ENCODE measurements at regions not wholly inside any gene's neighbourhood (a gene's known extent, or its start where the extent isn't known, plus 50 kb on each side); places are given as distances from the start of the nearest gene placed in this dataset.
"Not testable (repeated sequence)": the region's sequence is repeated elsewhere in the genome, so short reads cannot be mapped to it uniquely, and the experiment has no call there.

DNA sequence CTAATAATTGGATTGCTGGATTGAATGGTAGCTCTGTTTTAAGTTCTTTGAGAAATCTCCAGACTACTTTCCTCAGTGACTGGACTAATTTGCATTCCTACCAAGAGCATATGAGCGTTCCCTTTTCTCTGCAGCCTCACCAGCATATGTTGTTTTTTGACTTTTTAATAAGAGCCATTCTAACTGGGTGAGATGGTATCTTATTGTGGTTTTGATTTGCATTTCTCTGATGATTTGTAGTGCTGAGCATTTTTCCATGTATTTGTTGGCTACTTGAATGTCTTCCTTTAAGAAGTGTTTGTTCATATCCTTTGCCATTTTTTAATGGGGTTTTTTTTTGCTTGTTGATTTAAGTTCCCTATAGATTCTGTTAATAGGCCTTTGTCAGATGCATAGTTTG is 94.7 kb upstream of the AHI1 start:
- no peak for DNase-seq
- Mint-ChIP-seq H3K27ac (no peak overlapping the region), H3K27me3 (no peaks in the 10 kb centered on the region), H3K9me3 (peaks cover 27% of the 10 kb centered on the region), H3K4me1 (peaks cover 6% of the 10 kb centered on the region), H3K4me3 (no peak overlapping the region), H3K36me3 (peaks cover 38% of the 10 kb centered on the region)

DNA sequence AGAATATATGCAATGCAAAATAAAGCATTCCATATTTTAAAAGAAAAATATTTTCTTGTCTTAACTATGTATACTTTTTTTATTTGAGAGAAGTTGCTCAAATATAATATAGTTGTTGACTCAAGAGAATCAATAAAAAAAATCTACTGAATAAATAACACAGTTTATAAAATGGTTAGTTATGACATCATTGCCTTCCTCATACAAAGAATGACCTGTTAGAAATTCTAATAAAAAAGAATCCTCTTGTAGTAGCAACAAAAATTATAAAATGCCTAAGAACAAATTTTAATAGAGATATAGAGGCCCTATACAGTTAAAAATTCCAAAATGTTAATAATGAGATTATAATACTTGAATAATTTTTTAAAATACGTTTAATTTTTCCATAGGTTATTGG is 96.5 kb upstream of the AHI1 start:
- no peak for DNase-seq
- Mint-ChIP-seq H3K27me3 (no peaks in the 10 kb centered on the region), H3K4me1 (peaks cover 8% of the 10 kb centered on the region), H3K4me3 (no peak overlapping the region), H3K27ac (no peak overlapping the region), H3K36me3 (peaks cover 34% of the 10 kb centered on the region), H3K9me3 (peaks cover 31% of the 10 kb centered on the region)

DNA sequence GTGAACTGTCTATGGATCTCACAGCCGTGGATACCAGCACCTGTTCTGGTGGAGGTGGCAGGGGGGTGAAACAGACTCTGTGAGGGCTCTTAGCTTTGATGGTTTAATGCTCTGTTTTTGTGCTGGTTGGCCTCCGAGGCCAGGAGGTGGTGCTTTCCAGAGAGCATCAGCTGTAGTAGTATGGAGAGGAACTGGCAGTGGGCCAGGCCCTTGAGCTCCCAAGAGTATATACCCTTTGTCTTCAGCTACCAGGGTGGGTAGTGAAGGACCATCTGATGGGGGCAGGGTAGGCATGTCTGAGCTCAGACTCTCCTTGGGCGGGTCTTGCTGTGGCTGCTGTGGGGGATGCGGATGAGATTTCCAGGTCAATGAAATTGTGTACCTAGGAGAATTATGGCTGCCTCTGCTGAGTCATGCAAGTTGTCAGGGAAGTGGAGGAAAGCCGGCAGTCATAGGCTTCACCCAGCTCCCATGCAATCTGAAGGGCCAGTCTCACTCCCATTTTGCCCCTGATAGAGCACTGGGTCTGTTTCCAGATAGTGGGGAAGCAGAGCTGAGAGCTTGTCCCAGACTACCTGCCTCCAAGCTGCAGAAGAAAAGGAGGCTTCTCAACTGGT is 102.7 kb upstream of the AHI1 start:
- H3K27me3 Mint-ChIP-seq, result no peaks in the 10 kb centered on the region
- peaks cover 16% of the 10 kb centered on the region for H3K36me3 Mint-ChIP-seq
- H3K27ac Mint-ChIP-seq, result peak overlapping the region; percentile 6
- peaks cover 8% of the 10 kb centered on the region for H3K4me1 Mint-ChIP-seq
- DNase-seq, result no peak
- peaks cover 34% of the 10 kb centered on the region for H3K9me3 Mint-ChIP-seq
- H3K4me3 Mint-ChIP-seq, result no peak overlapping the region

DNA sequence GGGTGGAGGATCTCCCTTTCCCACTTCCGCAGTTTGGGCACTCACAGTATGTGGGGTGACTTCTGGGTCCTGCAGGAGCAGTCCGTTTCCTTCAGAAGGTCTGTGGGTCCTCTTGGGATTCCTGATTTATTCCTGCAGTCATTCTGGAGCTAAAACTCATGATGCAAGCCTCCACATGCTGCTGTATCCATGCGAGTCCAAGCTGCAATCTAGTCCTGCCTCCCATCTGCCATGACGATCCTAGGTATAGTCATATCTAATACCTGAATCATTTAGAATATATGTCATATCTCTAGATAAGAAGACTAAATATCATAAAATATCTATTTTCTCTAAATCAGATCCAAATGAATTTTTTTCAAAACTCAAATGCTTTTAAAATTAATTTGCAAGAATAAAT is 103.4 kb upstream of the AHI1 start:
- H3K9me3 Mint-ChIP-seq, result peaks cover 34% of the 10 kb centered on the region
- H3K27ac Mint-ChIP-seq, result no peak overlapping the region
- H3K4me1 Mint-ChIP-seq, result peaks cover 16% of the 10 kb centered on the region
- no peak overlapping the region for H3K4me3 Mint-ChIP-seq
- no peak for DNase-seq
- no peaks in the 10 kb centered on the region for H3K27me3 Mint-ChIP-seq
- peaks cover 16% of the 10 kb centered on the region for H3K36me3 Mint-ChIP-seq

DNA sequence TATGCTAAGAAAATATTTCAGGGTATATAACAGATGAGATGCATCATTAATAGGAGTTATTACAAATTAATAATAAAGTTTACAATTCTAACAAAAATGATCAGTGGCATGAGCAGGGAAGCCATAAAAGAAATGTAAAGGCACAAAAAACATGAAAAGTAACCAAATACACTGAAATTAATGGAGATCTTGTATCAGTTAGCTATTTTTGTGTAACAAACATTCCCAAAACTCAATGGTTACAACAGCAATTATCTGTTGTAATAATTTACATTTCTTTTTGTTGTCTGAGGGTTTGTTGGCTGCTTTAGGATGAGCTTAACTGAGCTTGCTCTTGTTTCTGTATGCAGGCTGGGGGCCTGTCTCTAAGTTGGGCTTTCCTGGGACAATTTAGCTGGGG is 104.3 kb upstream of the AHI1 start:
- H3K27ac Mint-ChIP-seq, result no peak overlapping the region
- H3K4me1 Mint-ChIP-seq, result peaks cover 23% of the 10 kb centered on the region
- no peak for DNase-seq
- no peaks in the 10 kb centered on the region for H3K27me3 Mint-ChIP-seq
- no peak overlapping the region for H3K4me3 Mint-ChIP-seq
- H3K36me3 Mint-ChIP-seq, result peaks cover 16% of the 10 kb centered on the region
- H3K9me3 Mint-ChIP-seq, result peaks cover 31% of the 10 kb centered on the region

DNA sequence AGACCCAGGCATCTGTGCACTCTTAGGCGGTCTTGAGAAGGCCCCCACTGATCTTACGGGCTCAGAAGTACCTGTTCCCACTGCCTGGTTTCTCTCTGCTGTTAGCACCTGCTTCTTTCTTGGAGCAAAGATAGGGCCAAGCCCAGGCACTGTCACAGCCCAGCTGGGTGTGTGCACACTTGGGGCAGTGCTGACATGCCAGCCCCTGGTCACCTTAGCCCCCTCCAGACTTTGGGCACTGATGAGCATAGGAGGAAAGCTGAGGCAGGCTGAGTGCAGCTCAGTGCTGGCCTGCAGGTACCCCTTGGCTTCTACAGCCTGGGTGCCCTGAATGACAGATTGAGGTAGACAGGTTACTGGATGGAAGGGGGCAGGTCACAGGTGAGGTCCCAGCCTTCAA is 105.7 kb upstream of the AHI1 start:
- Mint-ChIP-seq H3K4me1 (peaks cover 21% of the 10 kb centered on the region), H3K36me3 (peaks cover 7% of the 10 kb centered on the region), H3K27ac (no peak overlapping the region), H3K9me3 (peaks cover 19% of the 10 kb centered on the region), H3K4me3 (no peak overlapping the region), H3K27me3 (no peaks in the 10 kb centered on the region)
- no peak for DNase-seq

DNA sequence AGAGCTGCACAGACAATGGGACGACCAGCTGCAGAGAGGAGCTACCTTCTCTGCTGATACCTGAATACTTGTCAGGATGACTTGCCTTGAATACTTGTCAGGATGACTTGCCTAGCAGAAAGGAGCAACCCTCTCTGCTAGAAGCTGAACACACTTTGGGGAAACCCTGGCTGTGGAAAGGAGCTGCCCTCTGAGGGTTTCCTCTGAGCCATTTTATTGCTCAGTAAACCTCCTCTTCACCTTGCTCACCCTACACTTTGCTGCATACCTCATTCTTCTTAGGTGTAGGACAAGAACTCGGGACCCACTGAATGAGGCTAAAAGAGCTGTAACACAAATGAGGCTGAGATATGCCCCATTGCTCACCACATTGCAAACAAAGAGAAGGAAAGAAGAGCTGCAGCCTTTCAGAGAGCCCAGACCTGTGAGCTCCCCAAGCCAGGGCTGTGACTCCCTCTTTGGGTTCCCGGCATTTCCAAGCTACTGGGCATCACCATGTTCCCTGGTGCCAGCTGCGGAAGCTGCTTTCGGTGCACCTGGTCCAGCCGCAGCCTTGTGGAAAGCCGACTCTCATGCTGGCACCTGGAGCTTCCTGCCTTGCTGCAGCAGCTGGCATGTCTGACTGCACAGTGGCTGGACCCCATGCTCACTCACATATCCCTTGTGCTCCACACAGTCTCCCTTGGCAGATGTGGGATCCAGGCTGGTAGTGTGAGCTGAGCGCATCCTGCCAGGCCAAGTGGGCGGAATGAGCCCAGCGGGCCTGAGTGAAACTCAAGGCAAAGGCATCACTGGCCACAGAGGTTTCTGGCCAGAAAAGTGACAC is 106.7 kb upstream of the AHI1 start:
- DNase-seq, result no peak
- no peak overlapping the region for H3K4me3 Mint-ChIP-seq
- H3K27me3 Mint-ChIP-seq, result no peaks in the 10 kb centered on the region
- peaks cover 23% of the 10 kb centered on the region for H3K4me1 Mint-ChIP-seq
- H3K9me3 Mint-ChIP-seq, result peaks cover 10% of the 10 kb centered on the region
- H3K27ac Mint-ChIP-seq, result peak overlapping the region; percentile 18
- peaks cover 5% of the 10 kb centered on the region for H3K36me3 Mint-ChIP-seq

DNA sequence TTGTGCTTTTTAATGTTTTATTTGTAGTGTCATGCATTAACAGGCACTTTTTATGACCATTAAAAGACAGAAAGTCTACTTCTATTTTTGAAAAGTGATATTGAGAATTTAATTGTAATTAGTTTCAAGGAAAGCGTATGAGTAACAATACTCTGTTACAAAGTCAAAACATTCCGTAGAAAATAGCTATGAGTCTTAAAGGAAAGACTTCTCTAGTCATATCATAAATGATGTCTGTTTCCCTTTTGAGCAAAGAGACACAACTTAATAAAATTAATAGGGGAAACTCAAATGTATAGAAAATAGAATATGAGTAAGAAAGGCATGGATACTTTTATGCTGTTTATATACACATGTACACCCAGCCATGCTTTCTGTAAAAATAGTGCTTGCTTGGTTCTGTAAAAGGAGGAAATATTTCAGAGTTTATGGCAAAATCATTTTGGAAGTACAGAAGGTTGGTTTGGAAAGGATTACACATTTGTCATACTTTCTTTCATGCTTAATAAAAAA is 107.8 kb upstream of the AHI1 start:
- Mint-ChIP-seq H3K27ac (peak overlapping the region; percentile 52), H3K4me1 (peaks cover 23% of the 10 kb centered on the region), H3K9me3 (no peaks in the 10 kb centered on the region), H3K4me3 (no peak overlapping the region), H3K27me3 (no peaks in the 10 kb centered on the region), H3K36me3 (peaks cover 4% of the 10 kb centered on the region)
- no peak for DNase-seq

DNA sequence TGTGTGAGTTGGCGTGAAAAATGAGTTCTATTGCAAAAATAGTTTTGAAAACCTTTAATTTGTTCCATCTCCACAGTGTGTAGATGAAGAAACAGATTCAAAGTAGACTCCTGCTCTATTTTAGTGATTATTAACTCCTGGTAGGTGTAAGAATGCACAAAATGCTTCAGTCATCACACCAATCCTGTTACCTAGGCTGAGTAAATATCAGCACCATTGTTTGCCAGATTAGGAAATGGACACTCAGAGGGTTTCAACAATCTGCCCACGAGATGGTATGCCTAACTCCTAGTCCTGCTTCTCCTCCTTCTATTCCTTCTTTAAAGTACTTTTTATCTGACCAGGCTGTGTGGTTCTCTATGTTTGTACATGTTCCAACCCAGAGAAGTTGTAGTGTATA is 108.9 kb upstream of the AHI1 start:
- Mint-ChIP-seq H3K27me3 (no peaks in the 10 kb centered on the region), H3K27ac (peak overlapping the region; percentile 52), H3K4me1 (peaks cover 23% of the 10 kb centered on the region), H3K4me3 (no peak overlapping the region), H3K36me3 (no peaks in the 10 kb centered on the region), H3K9me3 (no peaks in the 10 kb centered on the region)
- no peak for DNase-seq

DNA sequence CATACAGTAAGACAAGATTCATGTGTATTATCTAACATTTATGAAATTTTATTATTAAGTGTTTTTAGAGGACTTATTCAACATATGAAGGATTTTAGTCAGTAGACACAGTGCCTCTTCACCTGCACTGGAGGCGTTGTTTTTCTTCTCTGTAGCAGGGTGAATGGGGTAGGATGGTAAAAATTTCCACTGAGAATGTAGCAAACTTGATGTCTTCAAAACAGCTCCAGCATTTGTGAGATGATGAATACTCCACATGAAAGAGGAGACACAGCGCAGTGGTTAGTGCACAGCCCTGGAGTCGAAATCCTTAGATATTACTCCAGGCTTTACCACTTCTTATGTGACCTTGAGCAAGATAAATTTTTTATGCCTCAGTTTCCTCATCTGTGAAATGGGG is 110.5 kb upstream of the AHI1 start:
- Mint-ChIP-seq H3K27me3 (peaks cover 3% of the 10 kb centered on the region), H3K27ac (no peak overlapping the region), H3K4me1 (peaks cover 23% of the 10 kb centered on the region), H3K36me3 (no peaks in the 10 kb centered on the region), H3K4me3 (no peak overlapping the region), H3K9me3 (no peaks in the 10 kb centered on the region)
- no peak for DNase-seq

DNA sequence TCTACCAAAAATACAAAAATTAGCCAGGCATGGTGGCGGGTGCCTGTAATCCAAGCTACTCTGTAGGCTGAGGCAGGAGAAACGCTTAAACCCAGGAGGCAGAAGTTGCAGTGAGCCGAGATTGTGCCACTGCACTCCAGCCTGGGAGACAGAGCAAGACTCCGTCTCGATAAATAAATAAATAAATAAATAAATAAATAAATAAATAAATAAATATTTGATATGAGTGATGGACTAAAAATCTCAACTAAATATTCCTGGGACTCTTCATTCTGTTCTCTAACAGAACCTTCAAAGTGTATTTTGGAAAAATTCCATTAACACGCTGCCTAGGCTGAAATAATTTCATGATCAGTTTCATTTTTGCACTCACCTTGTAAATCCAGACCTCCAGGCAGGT is 112.7 kb upstream of the AHI1 start:
- H3K4me3 Mint-ChIP-seq, H3K9me3 Mint-ChIP-seq, H3K27ac Mint-ChIP-seq, DNase-seq, H3K36me3 Mint-ChIP-seq: not testable (repeated sequence)
- H3K4me1 Mint-ChIP-seq, result peaks cover 19% of the 10 kb centered on the region
- peaks cover 12% of the 10 kb centered on the region for H3K27me3 Mint-ChIP-seq

DNA sequence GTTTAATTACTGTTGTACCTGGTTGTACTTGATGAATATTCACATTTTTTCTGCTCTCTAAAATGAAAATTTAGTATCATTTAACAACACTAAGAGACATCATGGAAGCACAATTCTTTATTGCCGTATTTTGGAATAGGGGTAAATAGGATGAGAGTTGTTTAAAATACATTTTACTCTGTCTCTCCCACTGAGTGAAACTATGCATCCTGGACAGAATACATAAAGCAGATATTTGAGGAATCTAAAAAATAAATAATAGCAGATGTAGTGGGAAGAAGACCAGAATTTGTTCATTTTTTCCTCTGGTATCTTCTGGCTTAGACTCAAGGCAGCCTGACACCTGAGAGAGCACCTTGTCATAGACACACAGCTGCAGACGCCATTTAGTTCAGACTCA is 119.1 kb upstream of the AHI1 start:
- H3K27me3 Mint-ChIP-seq, result peaks cover 16% of the 10 kb centered on the region
- H3K27ac Mint-ChIP-seq, result no peak overlapping the region
- no peaks in the 10 kb centered on the region for H3K9me3 Mint-ChIP-seq
- DNase-seq, result no peak
- peaks cover 6% of the 10 kb centered on the region for H3K4me1 Mint-ChIP-seq
- no peaks in the 10 kb centered on the region for H3K36me3 Mint-ChIP-seq
- H3K4me3 Mint-ChIP-seq, result no peak overlapping the region

DNA sequence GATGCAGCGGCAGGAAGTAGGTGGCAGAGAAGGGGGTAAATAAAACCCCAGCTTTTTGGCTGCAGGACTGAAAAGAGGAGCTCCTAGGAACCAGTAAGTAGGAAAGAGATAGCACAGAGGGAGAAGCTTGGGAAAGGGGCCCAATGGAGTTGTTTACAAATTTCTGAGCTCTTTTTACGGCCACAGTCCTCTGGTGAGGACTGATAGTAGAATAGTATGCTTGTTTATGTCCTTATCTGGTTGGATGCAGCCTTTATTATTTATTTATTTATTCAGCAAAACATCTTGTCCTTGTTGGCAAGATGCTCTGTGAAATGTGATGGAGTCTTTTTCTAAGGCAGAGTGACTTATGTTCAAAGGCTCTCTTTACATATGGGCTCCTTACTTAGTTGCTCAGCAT is 119.7 kb upstream of the AHI1 start:
- DNase-seq, result no peak
- Mint-ChIP-seq H3K4me3 (no peak overlapping the region), H3K36me3 (peaks cover 2% of the 10 kb centered on the region), H3K27me3 (peaks cover 13% of the 10 kb centered on the region), H3K9me3 (peaks cover 2% of the 10 kb centered on the region), H3K4me1 (peaks cover 6% of the 10 kb centered on the region), H3K27ac (no peak overlapping the region)

DNA sequence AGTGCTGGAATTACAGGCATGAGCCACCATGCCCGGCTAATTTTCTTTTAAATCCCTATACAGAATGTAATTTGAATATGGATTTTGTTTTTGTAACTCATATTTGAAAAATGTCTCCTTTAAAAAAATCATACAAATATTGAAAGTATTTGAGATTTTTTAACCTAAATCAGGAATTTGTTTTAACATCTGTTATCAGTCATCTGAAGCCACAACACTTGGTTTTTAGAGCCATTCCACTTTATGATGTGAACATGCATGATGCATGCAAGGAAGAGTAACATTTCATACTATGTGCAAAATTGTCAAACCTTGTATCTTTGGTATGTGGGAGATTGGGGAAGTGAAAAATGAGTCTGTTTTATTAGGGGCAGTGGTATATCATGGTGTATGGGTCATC is 124.5 kb upstream of the AHI1 start:
- H3K36me3 Mint-ChIP-seq, result peaks cover 40% of the 10 kb centered on the region
- H3K4me1 Mint-ChIP-seq, result peaks cover 29% of the 10 kb centered on the region
- DNase-seq, result no peak
- H3K27me3 Mint-ChIP-seq, result peaks cover under 1% of the 10 kb centered on the region
- H3K4me3 Mint-ChIP-seq, result no peak overlapping the region
- peaks cover 24% of the 10 kb centered on the region for H3K9me3 Mint-ChIP-seq
- peak overlapping the region; percentile 1 for H3K27ac Mint-ChIP-seq

DNA sequence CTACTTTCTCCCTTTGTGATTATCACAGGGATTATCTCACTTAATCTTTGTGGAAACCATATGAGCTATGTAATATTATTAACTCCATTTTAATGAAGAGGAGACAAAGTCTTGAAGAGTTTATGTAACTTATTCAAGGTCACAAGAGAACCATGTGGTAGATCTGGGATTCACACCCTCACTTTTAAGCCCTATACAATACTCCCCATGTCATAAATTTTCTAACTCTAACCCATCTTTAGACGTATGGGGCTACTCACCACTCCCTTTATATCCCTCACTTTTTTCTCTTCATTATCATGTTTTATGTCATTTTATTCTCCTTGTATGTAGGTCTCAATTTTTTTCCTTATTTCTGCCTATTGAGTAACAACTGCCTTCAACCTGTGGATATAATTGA is 126.4 kb upstream of the AHI1 start:
- H3K9me3 Mint-ChIP-seq, result peaks cover 27% of the 10 kb centered on the region
- peaks cover 45% of the 10 kb centered on the region for H3K36me3 Mint-ChIP-seq
- no peaks in the 10 kb centered on the region for H3K27me3 Mint-ChIP-seq
- H3K4me3 Mint-ChIP-seq, result no peak overlapping the region
- peaks cover 36% of the 10 kb centered on the region for H3K4me1 Mint-ChIP-seq
- H3K27ac Mint-ChIP-seq, result peak overlapping the region; percentile 92
- no peak for DNase-seq

Measured in activated naive CD8-positive, alpha-beta T cell treated with anti-CD3 and anti-CD28 coated beads for 36 hours (primary cell).